HAP-1 (cell line): ENCODE measurements at regions not wholly inside any gene's neighbourhood (a gene's known extent, or its start where the extent isn't known, plus 50 kb on each side); places are given as distances from the start of the nearest gene placed in this dataset.

ENCODE experiments used
- DNase-seq, 2 experiments: peaks; one replicate each; pipeline ENCODE4 v3.0.0-alpha.2; 2016 to 2020; ENCODE audit warnings: low spot score in 2 of 2
- H3K27me3 ChIP-seq: fragments of 250-450 bp; sonication (Bioruptor Pico); 2 replicates; pipeline ENCODE4 v1.5.1; 2020; ENCODE audit warnings: low read depth, mild to moderate bottlenecking, moderate library complexity
- H3K36me3 ChIP-seq: fragments of 250-450 bp; sonication (Bioruptor Pico); replicated peaks from 2 replicates; pipeline ENCODE4 v1.5.1; 2020; ENCODE audit warnings: mild to moderate bottlenecking
- H3K4me1 ChIP-seq: fragments of 250-450 bp; sonication (Bioruptor Pico); 2 replicates; pipeline ENCODE4 v1.5.1; 2020; ENCODE audit warnings: mild to moderate bottlenecking
- H3K4me3 ChIP-seq: fragments of 250-450 bp; sonication (Bioruptor Pico); 2 replicates; pipeline ENCODE4 v1.5.1; 2020; ENCODE audit warnings: mild to moderate bottlenecking, moderate library complexity
- H3K9me3 ChIP-seq: fragments of 250-450 bp; sonication (Bioruptor Pico); 2 replicates; pipeline ENCODE4 v1.5.1; 2020; ENCODE audit warnings: mild to moderate bottlenecking, moderate library complexity
- in situ Hi-C: fragments of 300-500 bp; cut with MboI; formaldehyde crosslinking; loops from 3 replicates; pipeline ENCODE4 v1.14.3; 2020; ENCODE audit warnings: low sequenced_read_pairs, inconsistent platforms, mixed read lengths

GRCh38 chr4:27602172-27602571, 741.5 kb downstream of the STIM2 start:
- H3K9me3 ChIP-seq = no peaks in the 10 kb centered on the region
- no peak overlapping the region for H3K4me3 ChIP-seq
- no peak for DNase-seq
- no peaks in the 10 kb centered on the region for H3K4me1 ChIP-seq
- no peaks in the 10 kb centered on the region for H3K36me3 ChIP-seq
- in situ Hi-C loops = no loop called here
- H3K27me3 ChIP-seq = no peaks in the 10 kb centered on the region

- in situ Hi-C loops = no loop called here
- no peaks in the 10 kb centered on the region for H3K27me3 ChIP-seq
- H3K4me3 ChIP-seq = no peak overlapping the region
- DNase-seq = no peak
- H3K36me3 ChIP-seq = no peaks in the 10 kb centered on the region
- H3K9me3 ChIP-seq = no peaks in the 10 kb centered on the region
- no peaks in the 10 kb centered on the region for H3K4me1 ChIP-seq
Measured at GRCh38 chr4:27604692-27605091, 744.1 kb downstream of the STIM2 start.

GRCh38 chr4:27616166-27616565, 755.5 kb downstream of the STIM2 start:
- in situ Hi-C loops = no loop called here
- DNase-seq = no peak
- Histone ChIP-seq H3K4me3 (no peak overlapping the region), H3K9me3 (no peaks in the 10 kb centered on the region), H3K27me3 (no peaks in the 10 kb centered on the region), H3K4me1 (no peaks in the 10 kb centered on the region), H3K36me3 (no peaks in the 10 kb centered on the region)

GRCh38 chr4:27619435-27619834, 758.8 kb downstream of the STIM2 start:
- H3K4me1 ChIP-seq = no peaks in the 10 kb centered on the region
- no peaks in the 10 kb centered on the region for H3K27me3 ChIP-seq
- in situ Hi-C loops = no loop called here
- no peak for DNase-seq
- H3K4me3 ChIP-seq = no peak overlapping the region
- no peaks in the 10 kb centered on the region for H3K36me3 ChIP-seq
- no peaks in the 10 kb centered on the region for H3K9me3 ChIP-seq

GRCh38 chr4:27620886-27621285, 760.2 kb downstream of the STIM2 start:
- no peak overlapping the region for H3K4me3 ChIP-seq
- no peaks in the 10 kb centered on the region for H3K4me1 ChIP-seq
- in situ Hi-C loops = no loop called here
- no peaks in the 10 kb centered on the region for H3K9me3 ChIP-seq
- H3K36me3 ChIP-seq = no peaks in the 10 kb centered on the region
- no peaks in the 10 kb centered on the region for H3K27me3 ChIP-seq
- DNase-seq = no peak

GRCh38 chr4:27624749-27625148, 764.1 kb downstream of the STIM2 start:
- Histone ChIP-seq H3K9me3 (no peaks in the 10 kb centered on the region), H3K36me3 (no peaks in the 10 kb centered on the region), H3K4me1 (no peaks in the 10 kb centered on the region), H3K4me3 (no peak overlapping the region), H3K27me3 (no peaks in the 10 kb centered on the region)
- in situ Hi-C loops = no loop called here
- DNase-seq = no peak

GRCh38 chr4:27628609-27629008, 768.0 kb downstream of the STIM2 start:
- in situ Hi-C loops = no loop called here
- Histone ChIP-seq H3K27me3 (no peaks in the 10 kb centered on the region), H3K4me1 (no peaks in the 10 kb centered on the region), H3K36me3 (no peaks in the 10 kb centered on the region), H3K9me3 (no peaks in the 10 kb centered on the region), H3K4me3 (no peak overlapping the region)
- DNase-seq = no peak

GRCh38 chr4:27629532-27630225, 769.0 kb downstream of the STIM2 start:
- H3K4me1 ChIP-seq = no peaks in the 10 kb centered on the region
- no peaks in the 10 kb centered on the region for H3K9me3 ChIP-seq
- H3K4me3 ChIP-seq = no peak overlapping the region
- in situ Hi-C loops = no loop called here
- H3K27me3 ChIP-seq = no peaks in the 10 kb centered on the region
- DNase-seq = no peak
- no peaks in the 10 kb centered on the region for H3K36me3 ChIP-seq

- Histone ChIP-seq H3K4me1 (no peaks in the 10 kb centered on the region), H3K27me3 (no peaks in the 10 kb centered on the region), H3K36me3 (no peaks in the 10 kb centered on the region), H3K4me3 (no peak overlapping the region), H3K9me3 (no peaks in the 10 kb centered on the region)
- in situ Hi-C loops = no loop called here
- no peak for DNase-seq
Measured at GRCh38 chr4:27635936-27636913, 775.6 kb downstream of the STIM2 start.

GRCh38 chr4:27638163-27638915, 777.7 kb downstream of the STIM2 start:
- no peaks in the 10 kb centered on the region for H3K9me3 ChIP-seq
- no peak overlapping the region for H3K4me3 ChIP-seq
- DNase-seq = no peak
- H3K27me3 ChIP-seq = no peaks in the 10 kb centered on the region
- H3K4me1 ChIP-seq = no peaks in the 10 kb centered on the region
- in situ Hi-C loops = no loop called here
- no peaks in the 10 kb centered on the region for H3K36me3 ChIP-seq

GRCh38 chr4:27643101-27643500, 782.5 kb downstream of the STIM2 start:
- Histone ChIP-seq H3K9me3 (no peaks in the 10 kb centered on the region), H3K4me3 (no peak overlapping the region), H3K4me1 (no peaks in the 10 kb centered on the region), H3K27me3 (no peaks in the 10 kb centered on the region), H3K36me3 (no peaks in the 10 kb centered on the region)
- DNase-seq = no peak
- in situ Hi-C loops = no loop called here

- Histone ChIP-seq H3K9me3 (no peaks in the 10 kb centered on the region), H3K4me1 (no peaks in the 10 kb centered on the region), H3K27me3 (no peaks in the 10 kb centered on the region), H3K4me3 (no peak overlapping the region), H3K36me3 (no peaks in the 10 kb centered on the region)
- in situ Hi-C loops = no loop called here
- no peak for DNase-seq
Measured at GRCh38 chr4:27648416-27648815, 787.8 kb downstream of the STIM2 start.

GRCh38 chr4:27662426-27662825, 801.8 kb downstream of the STIM2 start:
- Histone ChIP-seq H3K36me3 (no peaks in the 10 kb centered on the region), H3K4me3 (no peak overlapping the region), H3K9me3 (no peaks in the 10 kb centered on the region), H3K4me1 (no peaks in the 10 kb centered on the region), H3K27me3 (no peaks in the 10 kb centered on the region)
- no peak for DNase-seq
- in situ Hi-C loops = no loop called here

GRCh38 chr4:27666943-27667342, 806.3 kb downstream of the STIM2 start:
- Histone ChIP-seq H3K4me3 (no peak overlapping the region), H3K4me1 (no peaks in the 10 kb centered on the region), H3K9me3 (no peaks in the 10 kb centered on the region), H3K27me3 (no peaks in the 10 kb centered on the region), H3K36me3 (no peaks in the 10 kb centered on the region)
- in situ Hi-C loops = no loop called here
- peak in 1 of 2 experiments; percentile 11 for DNase-seq
